ENCODE measurements at regions not wholly inside any gene's neighbourhood (a gene's known extent, or its start where the extent isn't known, plus 50 kb on each side); places are given as distances from the start of the nearest gene placed in this dataset.

DNA sequence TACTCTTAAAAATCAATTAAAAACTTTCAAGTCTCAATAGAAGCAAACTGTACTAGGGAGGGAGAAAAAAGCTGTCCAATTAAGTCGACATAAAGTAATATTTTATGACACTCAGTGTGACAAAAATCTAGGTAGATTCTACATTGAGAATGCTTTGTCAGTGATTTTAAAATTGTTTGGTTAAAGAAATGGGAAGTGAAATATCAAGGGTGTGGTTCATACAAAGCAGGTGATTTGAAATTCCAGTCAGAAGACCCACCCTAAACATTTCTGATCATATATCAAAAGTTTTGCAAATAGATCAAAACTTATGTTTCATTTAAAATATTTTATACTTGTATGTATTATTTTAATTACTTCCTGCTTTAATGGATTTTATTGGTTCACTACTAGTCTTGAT lies 338.9 kb upstream of the DCC start:
- Mint-ChIP-seq H3K27me3 (ENCODE audit: low read depth) (peaks cover 3% of the 10 kb centered on the region), H3K4me3 (no peak overlapping the region), H3K9me3 (no peaks in the 10 kb centered on the region), H3K4me1 (no peaks in the 10 kb centered on the region), H3K36me3 (no peaks in the 10 kb centered on the region), H3K27ac (no peak overlapping the region)
- no peak for DNase-seq (ENCODE audit: low spot score in 2 of 2, unreplicated experiment in 2 of 2)
- TF ChIP-seq, protein P1, sequence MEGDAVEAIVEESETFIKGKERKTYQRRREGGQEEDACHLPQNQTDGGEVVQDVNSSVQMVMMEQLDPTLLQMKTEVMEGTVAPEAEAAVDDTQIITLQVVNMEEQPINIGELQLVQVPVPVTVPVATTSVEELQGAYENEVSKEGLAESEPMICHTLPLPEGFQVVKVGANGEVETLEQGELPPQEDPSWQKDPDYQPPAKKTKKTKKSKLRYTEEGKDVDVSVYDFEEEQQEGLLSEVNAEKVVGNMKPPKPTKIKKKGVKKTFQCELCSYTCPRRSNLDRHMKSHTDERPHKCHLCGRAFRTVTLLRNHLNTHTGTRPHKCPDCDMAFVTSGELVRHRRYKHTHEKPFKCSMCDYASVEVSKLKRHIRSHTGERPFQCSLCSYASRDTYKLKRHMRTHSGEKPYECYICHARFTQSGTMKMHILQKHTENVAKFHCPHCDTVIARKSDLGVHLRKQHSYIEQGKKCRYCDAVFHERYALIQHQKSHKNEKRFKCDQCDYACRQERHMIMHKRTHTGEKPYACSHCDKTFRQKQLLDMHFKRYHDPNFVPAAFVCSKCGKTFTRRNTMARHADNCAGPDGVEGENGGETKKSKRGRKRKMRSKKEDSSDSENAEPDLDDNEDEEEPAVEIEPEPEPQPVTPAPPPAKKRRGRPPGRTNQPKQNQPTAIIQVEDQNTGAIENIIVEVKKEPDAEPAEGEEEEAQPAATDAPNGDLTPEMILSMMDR (IDR thresholded peaks at IDR 0.05; ENCODE audit: unreplicated experiment) = no peak

DNA sequence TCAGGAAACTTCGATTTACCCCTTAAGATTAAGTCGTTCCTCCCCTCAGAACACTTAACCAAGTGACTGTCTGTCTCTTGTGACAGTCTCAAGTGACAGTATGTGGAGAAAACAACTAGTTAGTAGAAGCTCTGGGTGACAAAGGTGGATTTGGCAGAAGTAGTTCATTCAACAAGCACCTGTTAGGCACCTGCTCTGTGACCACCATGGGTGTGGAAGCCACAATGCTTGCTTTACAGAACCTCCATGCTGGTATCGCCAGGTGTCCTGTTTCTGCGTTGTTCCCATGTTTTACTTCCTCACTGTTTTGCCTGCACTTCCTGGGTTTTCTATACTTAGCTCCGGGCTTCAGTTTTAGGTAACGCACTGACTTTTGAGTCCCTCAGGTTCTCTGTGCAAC lies 337.4 kb upstream of the DCC start:
- no peaks in the 10 kb centered on the region for H3K4me1 Mint-ChIP-seq
- no peaks in the 10 kb centered on the region for H3K36me3 Mint-ChIP-seq
- no peaks in the 10 kb centered on the region for H3K9me3 Mint-ChIP-seq
- H3K27me3 Mint-ChIP-seq (ENCODE audit: low read depth) = peaks cover 8% of the 10 kb centered on the region
- DNase-seq (ENCODE audit: low spot score in 2 of 2, unreplicated experiment in 2 of 2) = no peak
- TF ChIP-seq, protein P1 (IDR thresholded peaks at IDR 0.05; ENCODE audit: unreplicated experiment) = no peak
- no peak overlapping the region for H3K4me3 Mint-ChIP-seq
- H3K27ac Mint-ChIP-seq = no peak overlapping the region

DNA sequence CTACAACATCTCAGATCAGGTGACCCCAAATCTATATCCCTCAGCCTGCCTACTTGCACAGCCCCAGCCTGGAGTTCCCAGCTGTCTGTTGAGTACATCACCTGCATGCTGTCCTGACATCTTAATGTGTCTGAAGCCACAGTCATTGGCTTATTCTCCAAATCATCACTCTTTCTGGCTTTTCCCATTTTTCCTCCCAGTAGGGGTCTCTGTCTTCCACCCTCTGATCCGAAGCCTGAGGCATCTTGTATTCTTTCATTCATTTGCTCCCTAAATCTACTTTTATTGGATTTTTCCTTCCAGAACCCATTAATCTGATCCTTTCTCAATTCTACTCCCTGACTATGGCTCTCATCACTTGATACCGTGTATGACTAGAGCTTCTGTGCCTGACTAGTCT lies 332.9 kb upstream of the DCC start:
- no peaks in the 10 kb centered on the region for H3K4me1 Mint-ChIP-seq
- H3K4me3 Mint-ChIP-seq = no peak overlapping the region
- DNase-seq (ENCODE audit: low spot score in 2 of 2, unreplicated experiment in 2 of 2) = no peak
- TF ChIP-seq, protein P1 (IDR thresholded peaks at IDR 0.05; ENCODE audit: unreplicated experiment) = no peak
- no peaks in the 10 kb centered on the region for H3K9me3 Mint-ChIP-seq
- H3K27me3 Mint-ChIP-seq (ENCODE audit: low read depth) = peaks cover 18% of the 10 kb centered on the region
- H3K27ac Mint-ChIP-seq = no peak overlapping the region
- no peaks in the 10 kb centered on the region for H3K36me3 Mint-ChIP-seq

DNA sequence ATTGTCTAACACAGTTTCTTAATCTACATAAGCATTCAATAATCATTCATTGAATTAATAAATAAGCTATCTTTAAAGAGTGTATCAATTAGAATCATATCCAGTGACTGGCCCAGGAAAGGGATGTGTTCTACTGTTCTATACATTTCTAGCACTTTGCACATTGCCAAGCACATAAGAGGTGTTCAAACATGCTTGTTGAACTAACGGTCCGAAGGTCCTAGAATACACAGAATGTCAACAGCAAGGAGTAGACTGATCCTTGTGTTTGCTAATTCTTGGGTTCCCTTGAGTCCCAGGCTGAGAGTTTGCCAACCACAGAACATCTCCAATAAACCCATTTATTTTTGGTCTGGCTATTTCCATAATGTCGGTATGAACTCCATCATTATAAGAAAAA lies 331.7 kb upstream of the DCC start:
- no peak for DNase-seq (ENCODE audit: low spot score in 2 of 2, unreplicated experiment in 2 of 2)
- TF ChIP-seq, protein P1 (IDR thresholded peaks at IDR 0.05; ENCODE audit: unreplicated experiment) = no peak
- Mint-ChIP-seq H3K4me1 (no peaks in the 10 kb centered on the region), H3K27ac (no peak overlapping the region), H3K9me3 (no peaks in the 10 kb centered on the region), H3K27me3 (ENCODE audit: low read depth) (peaks cover 15% of the 10 kb centered on the region), H3K36me3 (no peaks in the 10 kb centered on the region), H3K4me3 (no peak overlapping the region)

DNA sequence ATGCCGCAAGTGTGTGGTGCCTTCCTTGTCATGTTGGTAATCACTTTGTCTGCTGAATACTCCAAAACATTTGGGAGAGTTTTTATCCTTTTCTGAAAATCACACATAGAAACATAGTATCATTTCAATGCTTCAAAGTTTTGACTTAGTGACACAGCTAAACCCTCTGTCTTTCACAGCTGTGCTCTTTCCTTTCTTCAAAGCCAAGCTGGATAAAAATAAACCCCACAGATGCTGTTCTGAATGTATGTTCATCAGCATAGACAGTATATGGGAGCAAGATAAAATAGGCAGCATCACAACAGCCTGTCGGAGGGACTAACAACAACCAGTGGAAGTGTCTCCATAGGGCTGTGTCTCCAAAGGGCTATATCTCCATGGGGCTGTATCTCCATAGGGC lies 331.3 kb upstream of the DCC start:
- Mint-ChIP-seq H3K4me1 (no peaks in the 10 kb centered on the region), H3K36me3 (no peaks in the 10 kb centered on the region), H3K9me3 (no peaks in the 10 kb centered on the region), H3K27ac (no peak overlapping the region), H3K27me3 (ENCODE audit: low read depth) (peaks cover 15% of the 10 kb centered on the region), H3K4me3 (no peak overlapping the region)
- TF ChIP-seq, protein P1 (IDR thresholded peaks at IDR 0.05; ENCODE audit: unreplicated experiment) = no peak
- DNase-seq (ENCODE audit: low spot score in 2 of 2, unreplicated experiment in 2 of 2) = no peak

DNA sequence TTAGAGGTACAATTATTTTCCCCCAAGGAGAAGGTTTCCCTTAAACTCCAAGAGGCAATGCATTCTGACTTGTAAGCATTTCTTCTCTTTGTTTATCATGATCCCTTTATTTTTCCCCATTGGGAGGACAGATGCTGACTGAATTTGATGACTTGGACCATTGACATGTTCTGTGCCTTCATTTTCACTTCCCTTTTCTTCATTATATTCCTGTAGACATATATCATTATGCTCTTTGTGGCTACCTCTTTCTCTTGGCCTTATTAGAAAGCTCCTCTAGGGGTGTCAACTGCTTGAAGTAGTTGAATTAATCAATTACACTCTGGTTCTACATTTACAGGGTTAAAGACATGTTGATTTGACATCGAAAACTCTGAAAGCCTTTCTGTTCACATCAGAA lies 330.0 kb upstream of the DCC start:
- H3K4me1 Mint-ChIP-seq = no peaks in the 10 kb centered on the region
- no peak overlapping the region for H3K4me3 Mint-ChIP-seq
- no peak for DNase-seq (ENCODE audit: low spot score in 2 of 2, unreplicated experiment in 2 of 2)
- no peaks in the 10 kb centered on the region for H3K36me3 Mint-ChIP-seq
- TF ChIP-seq, protein P1 (IDR thresholded peaks at IDR 0.05; ENCODE audit: unreplicated experiment) = no peak
- peaks cover 15% of the 10 kb centered on the region for H3K27me3 Mint-ChIP-seq (ENCODE audit: low read depth)
- H3K27ac Mint-ChIP-seq = no peak overlapping the region
- H3K9me3 Mint-ChIP-seq = no peaks in the 10 kb centered on the region

Data from mesothelial cell of epicardium (in vitro differentiated cells).